ENCODE measurements at regions not wholly inside any gene's neighbourhood (a gene's known extent, or its start where the extent isn't known, plus 50 kb on each side); places are given as distances from the start of the nearest gene placed in this dataset.
A peak's percentile ranks its signal among the peaks of the same experiment; 100 is the strongest.

DNA sequence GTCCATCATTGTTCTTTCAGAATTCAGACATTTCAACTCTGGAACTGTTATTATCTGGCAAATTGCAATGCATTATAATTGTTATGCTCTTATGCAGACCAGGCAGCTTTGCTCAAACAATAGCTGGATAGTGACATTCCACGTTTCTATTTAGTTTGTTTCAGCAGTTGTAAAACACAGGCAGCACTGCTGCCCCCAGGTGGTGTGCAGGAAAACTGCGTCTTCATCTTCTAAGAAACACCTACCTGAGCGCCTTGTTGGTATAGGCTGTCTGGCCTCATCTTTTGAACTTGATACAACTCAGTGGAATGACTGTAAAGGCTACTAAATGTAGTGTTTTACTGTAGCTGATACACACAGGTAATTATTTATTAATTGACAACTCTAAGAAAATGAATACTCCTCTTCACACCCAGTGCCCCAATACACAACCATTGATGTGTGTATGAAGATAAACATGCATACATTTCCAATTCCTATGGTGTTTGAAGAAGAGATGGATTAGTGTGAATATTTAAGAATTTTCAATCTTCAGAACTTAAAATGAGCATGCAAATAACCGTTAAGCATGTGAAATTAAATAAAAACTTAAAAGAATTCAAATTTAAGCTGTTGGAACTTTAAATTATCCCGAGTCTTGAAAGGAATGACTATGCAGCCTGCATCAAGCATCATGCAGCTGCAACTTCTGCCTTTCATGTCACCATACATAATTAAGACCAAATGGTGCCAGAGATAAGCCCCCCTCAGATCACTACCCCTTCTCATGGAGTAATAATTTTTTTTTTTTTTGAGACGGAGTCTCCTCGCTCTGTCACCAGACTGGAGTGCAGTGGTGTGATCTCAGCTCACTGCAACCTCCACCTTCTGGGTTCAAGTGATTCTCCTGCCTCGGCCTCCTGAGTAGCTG lies 85.6 kb downstream of the CD8B2 start:
- peaks cover 0 to 4% (median 0%) of the 10 kb centered on the region in 3 donors for H3K36me3 Mint-ChIP-seq
- H3K4me3 Mint-ChIP-seq, result no peak overlapping the region
- no peaks in the 10 kb centered on the region for H3K9me3 Mint-ChIP-seq
- peaks cover 1 to 11% (median 8%) of the 10 kb centered on the region in 3 donors for H3K27me3 Mint-ChIP-seq (ENCODE audit: low read depth in 3 of 3)
- H3K27ac Mint-ChIP-seq, result no peak overlapping the region
- no peaks in the 10 kb centered on the region for H3K4me1 Mint-ChIP-seq
- DNase-seq, result no peak

DNA sequence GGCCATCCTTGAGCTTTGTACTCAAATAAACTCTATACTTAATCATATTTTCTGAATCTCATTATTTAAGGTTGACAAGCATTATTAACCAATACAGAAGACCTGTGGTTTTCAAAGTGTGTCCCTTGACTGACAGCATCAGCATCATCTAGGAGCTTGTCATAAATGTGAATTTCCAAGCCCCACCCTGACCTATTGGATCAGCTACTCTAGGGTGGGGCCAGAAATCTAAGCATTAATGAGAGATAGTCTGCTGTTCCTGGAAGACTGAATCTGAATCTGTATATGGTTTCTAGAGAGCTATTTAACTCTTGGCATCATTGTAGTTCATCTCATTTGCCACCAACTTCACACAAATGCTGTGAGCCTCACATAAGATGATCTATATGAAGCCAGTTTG lies 86.6 kb downstream of the CD8B2 start:
- Mint-ChIP-seq H3K36me3 (peaks cover 0 to 4% (median 0%) of the 10 kb centered on the region in 3 donors), H3K9me3 (no peaks in the 10 kb centered on the region), H3K27me3 (ENCODE audit: low read depth in 3 of 3) (peaks cover 3 to 13% (median 8%) of the 10 kb centered on the region in 3 donors), H3K4me3 (no peak overlapping the region), H3K27ac (no peak overlapping the region), H3K4me1 (no peaks in the 10 kb centered on the region)
- DNase-seq, result no peak

DNA sequence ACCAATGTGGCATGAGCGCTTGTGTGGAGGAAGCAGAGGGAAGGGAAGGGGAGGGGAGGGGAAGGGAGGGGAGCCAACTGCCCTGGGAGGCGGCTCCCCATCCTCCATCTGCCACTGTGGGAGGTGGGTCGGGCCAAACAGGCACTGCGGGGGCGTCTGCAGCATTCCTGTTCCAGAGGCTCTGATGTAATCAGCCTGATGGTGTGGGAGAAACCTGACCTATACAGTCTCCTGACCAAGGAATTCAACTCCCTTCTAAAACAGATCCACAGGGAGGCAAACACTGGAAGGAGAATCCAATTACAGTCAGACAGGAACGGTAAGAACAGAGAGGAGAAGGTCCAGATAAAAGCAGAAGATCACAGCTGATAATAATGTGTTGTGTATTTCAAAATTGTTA lies 88.8 kb downstream of the CD8B2 start:
- Mint-ChIP-seq H3K4me1 (no peaks in the 10 kb centered on the region), H3K27me3 (ENCODE audit: low read depth in 3 of 3) (peaks cover 0 to 10% (median 3%) of the 10 kb centered on the region in 3 donors), H3K27ac (no peak overlapping the region), H3K36me3 (no peaks in the 10 kb centered on the region), H3K9me3 (no peaks in the 10 kb centered on the region), H3K4me3 (no peak overlapping the region)
- DNase-seq, result no peak

DNA sequence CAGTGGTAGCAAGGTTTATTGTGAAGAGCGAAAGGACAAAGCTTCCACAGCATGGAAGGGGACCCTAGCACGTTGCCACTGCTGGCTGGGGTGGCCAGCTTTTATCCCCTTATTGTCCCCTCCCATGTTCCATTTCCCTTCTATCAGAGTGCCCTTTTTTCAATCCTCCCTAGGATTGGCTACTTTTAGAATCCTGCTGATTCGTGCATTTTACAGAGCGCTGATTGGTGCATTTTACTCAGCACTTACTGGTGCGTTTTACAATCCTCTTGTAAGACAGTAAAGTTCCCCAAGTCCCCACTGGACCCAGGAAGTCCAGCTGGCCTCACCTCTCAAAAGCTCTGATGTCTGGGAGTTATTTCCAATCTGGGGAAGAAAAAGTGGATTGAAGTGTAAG lies 90.1 kb downstream of the CD8B2 start:
- Mint-ChIP-seq H3K4me1 (peaks cover 6 to 12% of the 10 kb centered on the region in 2 donors), H3K27ac (no peak overlapping the region), H3K4me3 (no peak overlapping the region), H3K27me3 (ENCODE audit: low read depth in 3 of 3) (peaks cover 0 to 16% (median 4%) of the 10 kb centered on the region in 3 donors), H3K36me3 (no peaks in the 10 kb centered on the region), H3K9me3 (no peaks in the 10 kb centered on the region)
- DNase-seq, result no peak

DNA sequence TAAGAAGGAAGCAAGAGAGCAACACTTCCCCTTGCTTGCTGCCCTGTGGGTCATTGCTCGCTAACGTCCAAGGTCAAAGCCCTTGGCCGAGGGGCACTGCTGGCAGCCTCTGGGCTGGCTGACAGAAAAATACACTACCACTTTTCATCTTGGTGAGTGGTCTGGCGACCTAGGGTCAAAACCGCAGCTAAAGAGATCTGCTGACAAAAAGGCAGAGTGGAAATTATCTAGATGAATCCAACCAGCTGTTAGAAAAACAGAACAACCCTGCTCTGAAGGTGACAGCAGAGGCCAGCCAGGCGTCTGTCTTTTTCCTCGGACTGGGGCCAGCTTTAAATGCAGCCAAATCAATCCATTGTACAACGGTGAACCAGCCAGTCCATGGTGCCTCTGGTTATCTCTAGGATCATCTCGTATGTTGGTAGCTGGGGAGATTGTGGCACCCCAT lies 92.6 kb downstream of the CD8B2 start:
- H3K4me1 Mint-ChIP-seq, result peaks cover 10 to 19% of the 10 kb centered on the region in 2 donors
- no peak overlapping the region for H3K27ac Mint-ChIP-seq
- H3K4me3 Mint-ChIP-seq, result no peak overlapping the region

DNA sequence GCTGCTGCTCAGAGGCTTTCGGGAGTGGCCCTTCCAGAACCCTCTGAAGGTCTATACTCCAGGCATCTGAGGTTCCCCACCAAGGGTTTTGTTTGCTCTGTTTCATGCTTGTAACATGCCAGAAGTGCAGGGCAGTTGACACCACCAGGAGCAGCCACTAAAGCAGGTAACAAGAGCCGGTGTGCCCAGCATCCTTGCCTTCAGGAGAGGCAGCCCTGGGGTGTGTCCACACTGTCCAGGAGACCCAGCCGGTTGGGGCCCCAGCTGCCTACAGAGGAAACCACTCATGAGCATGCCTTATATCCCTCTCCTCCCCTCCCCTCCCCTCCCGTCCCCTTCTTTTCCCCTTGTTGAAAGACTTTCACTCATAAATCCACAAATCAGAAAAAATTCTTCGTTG lies 93.1 kb downstream of the CD8B2 start:
- Mint-ChIP-seq H3K36me3 (no peaks in the 10 kb centered on the region), H3K27ac (no peak overlapping the region), H3K4me3 (no peak overlapping the region), H3K4me1 (peaks cover 10 to 19% of the 10 kb centered on the region in 2 donors), H3K9me3 (no peaks in the 10 kb centered on the region), H3K27me3 (ENCODE audit: low read depth in 3 of 3) (peaks cover 8 to 31% (median 13%) of the 10 kb centered on the region in 3 donors)
- DNase-seq, result no peak

More for the DNA sequence above, 92.6 kb downstream of the CD8B2 start:
- no peak for DNase-seq
- Mint-ChIP-seq H3K27me3 (ENCODE audit: low read depth in 3 of 3) (peaks cover 8 to 27% (median 13%) of the 10 kb centered on the region in 3 donors), H3K9me3 (no peaks in the 10 kb centered on the region), H3K36me3 (no peaks in the 10 kb centered on the region)

DNA sequence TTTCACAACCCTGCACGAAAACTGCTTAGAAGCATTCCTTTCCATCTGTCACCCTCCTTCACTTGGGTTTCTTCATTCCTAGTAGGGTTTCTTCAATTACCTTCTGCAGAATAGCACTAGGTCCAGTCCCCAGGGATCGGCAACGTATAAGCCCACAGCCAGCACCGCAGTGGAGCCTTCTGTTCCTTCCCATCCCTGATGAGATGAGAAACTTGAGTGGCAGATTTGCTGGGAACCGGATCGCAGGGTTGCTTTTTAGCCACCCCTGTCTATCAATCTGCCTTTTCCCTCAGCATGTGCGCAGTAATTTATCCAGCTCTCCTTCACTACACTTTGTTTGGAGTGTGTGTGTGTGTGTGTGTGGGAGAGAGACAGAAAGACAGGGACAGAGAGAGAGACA lies 94.2 kb downstream of the CD8B2 start:
- Mint-ChIP-seq H3K27ac (peak overlapping the region in 1 of 6 donors; percentile 31), H3K4me1 (peaks cover 10 to 19% of the 10 kb centered on the region in 2 donors), H3K4me3 (peak overlapping the region; percentile 72 to 95 (median 90)), H3K9me3 (no peaks in the 10 kb centered on the region), H3K27me3 (ENCODE audit: low read depth in 3 of 3) (peaks cover 8 to 34% (median 15%) of the 10 kb centered on the region in 3 donors), H3K36me3 (no peaks in the 10 kb centered on the region)
- DNase-seq, result no peak

DNA sequence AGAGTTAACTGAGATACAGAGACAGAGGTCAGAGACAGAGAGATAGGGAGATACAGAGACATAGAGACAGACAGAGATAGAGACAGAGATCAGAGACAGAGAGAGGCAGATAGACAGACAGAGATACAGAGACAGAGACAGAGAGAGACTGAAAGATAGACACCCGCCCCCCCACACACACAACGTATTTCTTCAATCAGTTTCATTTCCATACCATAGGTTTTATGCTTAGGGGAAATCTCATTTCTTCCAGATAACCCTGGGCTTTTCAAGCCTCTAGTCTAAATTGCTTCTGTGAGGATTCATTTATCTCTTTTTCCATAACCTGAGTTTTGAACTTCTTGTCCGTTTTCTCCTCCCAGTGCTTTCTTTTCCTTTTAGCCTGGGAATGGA lies 94.6 kb downstream of the CD8B2 start:
- no peaks in the 10 kb centered on the region for H3K9me3 Mint-ChIP-seq
- DNase-seq, result no peak
- peaks cover 10 to 19% of the 10 kb centered on the region in 2 donors for H3K4me1 Mint-ChIP-seq
- no peaks in the 10 kb centered on the region for H3K36me3 Mint-ChIP-seq
- peaks cover 8 to 34% (median 17%) of the 10 kb centered on the region in 3 donors for H3K27me3 Mint-ChIP-seq (ENCODE audit: low read depth in 3 of 3)
- peak overlapping the region; percentile 72 to 95 (median 90) for H3K4me3 Mint-ChIP-seq
- peak overlapping the region in 1 of 6 donors; percentile 31 for H3K27ac Mint-ChIP-seq

DNA sequence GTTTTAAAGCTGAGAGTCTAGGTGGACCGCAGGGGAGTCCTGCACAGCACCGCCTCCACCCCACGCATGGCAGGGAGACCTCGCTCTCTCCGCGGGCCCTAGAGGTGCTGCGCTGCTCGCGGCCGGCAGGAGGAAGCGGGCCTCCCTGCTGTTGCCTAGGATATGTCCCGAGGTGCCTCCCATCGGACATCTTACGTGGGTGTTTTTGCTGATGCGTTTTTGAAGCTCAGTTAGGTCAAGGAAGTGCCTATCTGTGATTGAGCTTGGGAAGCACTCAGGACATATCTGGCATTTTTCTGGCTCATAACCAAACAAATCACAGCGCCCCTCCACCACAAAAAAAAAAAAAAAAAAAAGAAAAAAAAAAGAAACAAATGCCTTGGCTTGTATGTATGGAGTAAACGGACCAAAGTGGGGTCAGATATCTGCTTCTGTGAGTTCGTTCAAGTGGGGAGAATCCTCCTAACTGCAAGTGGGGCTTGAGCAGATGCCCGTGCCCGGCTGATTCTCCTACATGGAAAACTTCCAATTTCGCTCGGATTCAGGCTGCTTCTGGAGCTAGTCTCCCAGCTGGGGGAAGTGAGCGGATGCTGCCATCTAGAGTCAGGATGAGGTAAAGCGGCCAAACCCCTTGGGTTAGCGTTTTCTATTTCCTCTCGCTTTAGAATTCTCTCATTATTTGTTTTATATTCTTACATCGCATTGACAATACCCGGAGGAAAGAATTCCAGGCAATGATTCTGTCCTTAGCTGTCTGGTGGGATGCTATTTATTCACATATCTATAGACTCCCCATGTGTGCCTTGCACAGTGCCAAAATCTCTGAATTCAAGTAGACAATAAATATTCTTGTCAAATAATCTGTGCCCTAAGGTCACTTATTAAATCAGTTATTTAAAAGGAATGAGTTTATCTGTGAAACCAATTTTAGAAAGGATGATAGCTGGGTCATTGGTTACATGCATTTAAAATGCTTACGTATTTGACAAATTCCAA lies 95.3 kb downstream of the CD8B2 start:
- Mint-ChIP-seq H3K27ac (peak overlapping the region in 1 of 6 donors; percentile 2), H3K9me3 (no peaks in the 10 kb centered on the region), H3K27me3 (ENCODE audit: low read depth in 3 of 3) (peaks cover 8 to 30% (median 18%) of the 10 kb centered on the region in 3 donors), H3K36me3 (no peaks in the 10 kb centered on the region), H3K4me3 (peak overlapping the region; percentile 72 to 95 (median 90)), H3K4me1 (peaks cover 10 to 19% of the 10 kb centered on the region in 2 donors)
- peak; percentile 36 to 41 (median 38) for DNase-seq

DNA sequence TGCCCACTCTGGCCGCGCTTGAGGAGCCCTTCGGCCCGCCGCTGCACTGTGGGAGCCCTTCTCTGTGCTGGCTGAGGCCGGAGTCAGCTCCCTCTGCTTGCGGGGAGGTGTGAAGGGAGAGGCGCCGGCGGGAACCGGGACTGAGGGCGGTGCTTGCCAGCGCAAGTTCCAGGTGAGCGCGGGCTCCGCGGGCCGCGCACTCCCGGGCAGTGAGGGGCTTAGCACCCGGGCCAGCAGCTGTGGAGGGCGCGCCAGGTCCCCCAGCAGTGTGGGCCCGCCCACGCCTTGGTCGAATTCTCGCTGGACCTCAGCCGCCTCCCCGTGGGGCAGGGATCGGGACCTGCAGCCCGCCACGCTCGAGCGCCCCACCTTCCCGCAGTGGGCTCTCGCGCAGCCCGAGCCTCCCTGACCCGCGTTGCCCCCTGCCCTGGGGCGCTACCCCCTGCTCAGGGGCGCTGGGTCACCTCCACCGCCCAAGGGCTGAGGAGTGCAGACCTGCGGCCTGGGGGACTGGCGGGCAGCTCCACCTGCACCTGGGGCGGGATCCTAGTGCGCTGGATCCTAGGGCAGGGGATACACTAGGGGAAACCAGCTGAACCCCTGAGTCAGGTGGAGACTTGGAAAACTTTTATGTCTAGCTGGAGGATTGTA lies 97.3 kb downstream of the CD8B2 start:
- Mint-ChIP-seq H3K9me3 (no peaks in the 10 kb centered on the region), H3K36me3 (no peaks in the 10 kb centered on the region), H3K27ac (no peak overlapping the region), H3K4me1 (peaks cover 10 to 19% of the 10 kb centered on the region in 2 donors), H3K4me3 (no peak overlapping the region), H3K27me3 (ENCODE audit: low read depth in 3 of 3) (peaks cover 9 to 29% (median 18%) of the 10 kb centered on the region in 3 donors)
- no peak for DNase-seq

DNA sequence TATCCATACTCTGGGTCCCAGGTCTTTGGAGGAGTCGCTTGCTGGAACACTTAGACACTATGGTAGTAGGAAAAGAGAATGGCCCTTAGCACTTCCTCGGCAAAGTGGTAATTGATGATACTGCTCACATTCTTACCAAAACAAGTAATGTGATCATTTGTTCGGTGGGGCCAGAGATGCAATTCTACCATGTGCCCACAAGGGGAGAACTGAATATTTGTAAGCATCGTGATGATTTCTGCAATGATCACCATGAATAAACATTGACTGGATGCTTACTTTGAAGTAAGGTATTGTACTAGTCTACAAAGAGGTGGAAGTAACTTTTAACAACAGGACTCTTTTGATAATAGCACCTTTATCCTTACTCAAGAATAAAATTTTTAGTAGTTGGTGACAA lies 109.7 kb downstream of the CD8B2 start:
- no peak overlapping the region for H3K27ac Mint-ChIP-seq
- DNase-seq, result no peak
- no peaks in the 10 kb centered on the region for H3K9me3 Mint-ChIP-seq
- no peak overlapping the region for H3K4me3 Mint-ChIP-seq
- H3K4me1 Mint-ChIP-seq, result no peaks in the 10 kb centered on the region
- H3K27me3 Mint-ChIP-seq (ENCODE audit: low read depth in 3 of 3), result peaks cover 2 to 4% (median 3%) of the 10 kb centered on the region in 3 donors
- H3K36me3 Mint-ChIP-seq, result no peaks in the 10 kb centered on the region

DNA sequence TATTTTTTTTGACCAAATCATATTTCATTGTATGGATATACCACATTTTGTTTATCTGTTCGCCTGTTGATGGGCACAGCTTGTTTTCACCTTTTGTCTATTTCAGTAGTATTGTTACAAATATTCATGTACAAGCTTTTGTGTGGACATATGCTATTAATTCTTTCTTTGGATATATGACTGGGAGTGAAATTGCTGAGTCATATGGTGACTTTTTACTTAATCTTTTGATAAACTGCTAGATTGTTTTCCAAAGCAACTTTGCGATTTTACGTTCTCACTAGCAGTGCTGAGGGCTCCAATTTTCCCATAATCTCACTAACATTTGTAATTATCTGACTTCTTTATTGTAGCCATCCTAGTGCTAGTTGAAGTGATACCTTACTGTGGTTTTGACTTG lies 112.4 kb downstream of the CD8B2 start:
- no peak for DNase-seq
- H3K4me3 Mint-ChIP-seq, result no peak overlapping the region
- peaks cover 2 to 3% (median 2%) of the 10 kb centered on the region in 3 donors for H3K27me3 Mint-ChIP-seq (ENCODE audit: low read depth in 3 of 3)
- H3K27ac Mint-ChIP-seq, result no peak overlapping the region
- peaks cover 0 to under 1% (median 0%) of the 10 kb centered on the region in 6 donors for H3K9me3 Mint-ChIP-seq
- no peaks in the 10 kb centered on the region for H3K36me3 Mint-ChIP-seq
- H3K4me1 Mint-ChIP-seq, result no peaks in the 10 kb centered on the region

DNA sequence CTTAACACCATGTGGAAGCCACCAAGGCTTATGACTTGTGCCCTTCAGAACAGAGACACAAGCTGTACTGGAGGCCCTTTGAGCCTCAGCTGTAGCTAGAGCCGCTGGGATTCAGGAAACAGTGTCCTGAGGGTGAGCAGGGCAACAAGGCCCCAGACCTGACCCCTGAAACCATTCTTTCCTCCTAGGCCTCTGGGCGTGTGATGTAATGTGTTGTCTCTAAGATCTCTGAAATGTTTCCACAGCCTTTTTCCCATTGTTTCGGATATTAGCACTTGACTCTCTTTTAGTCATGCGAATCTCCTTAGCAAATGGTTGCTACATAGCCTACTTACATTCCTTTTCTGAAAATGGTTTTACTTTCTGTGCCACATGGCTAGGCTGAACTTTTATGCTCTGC lies 114.9 kb downstream of the CD8B2 start:
- Mint-ChIP-seq H3K27ac (no peak overlapping the region), H3K4me1 (no peaks in the 10 kb centered on the region), H3K4me3 (no peak overlapping the region), H3K9me3 (peaks cover 0 to 4% (median 0%) of the 10 kb centered on the region in 6 donors), H3K27me3 (ENCODE audit: low read depth in 3 of 3) (peaks cover 2 to 3% (median 2%) of the 10 kb centered on the region in 3 donors), H3K36me3 (no peaks in the 10 kb centered on the region)
- no peak for DNase-seq
